ENCODE measurements at regions not wholly inside any gene's neighbourhood (a gene's known extent, or its start where the extent isn't known, plus 50 kb on each side); places are given as distances from the start of the nearest gene placed in this dataset.

GRCh38 chr4:123545667-123546572 lies 149.3 kb downstream of the SPRY1 start:
- DNase-seq: no peak

- DNase-seq: no peak
Measured at GRCh38 chr4:123546573-123547060, 150.0 kb downstream of the SPRY1 start.

- DNase-seq: no peak
Measured at GRCh38 chr4:123547216-123548165, 150.9 kb downstream of the SPRY1 start.

- DNase-seq: no peak
Measured at GRCh38 chr4:123553279-123553678, 156.7 kb downstream of the SPRY1 start.

- DNase-seq: no peak
Measured at GRCh38 chr4:123553733-123554637, 157.4 kb downstream of the SPRY1 start.

DNA sequence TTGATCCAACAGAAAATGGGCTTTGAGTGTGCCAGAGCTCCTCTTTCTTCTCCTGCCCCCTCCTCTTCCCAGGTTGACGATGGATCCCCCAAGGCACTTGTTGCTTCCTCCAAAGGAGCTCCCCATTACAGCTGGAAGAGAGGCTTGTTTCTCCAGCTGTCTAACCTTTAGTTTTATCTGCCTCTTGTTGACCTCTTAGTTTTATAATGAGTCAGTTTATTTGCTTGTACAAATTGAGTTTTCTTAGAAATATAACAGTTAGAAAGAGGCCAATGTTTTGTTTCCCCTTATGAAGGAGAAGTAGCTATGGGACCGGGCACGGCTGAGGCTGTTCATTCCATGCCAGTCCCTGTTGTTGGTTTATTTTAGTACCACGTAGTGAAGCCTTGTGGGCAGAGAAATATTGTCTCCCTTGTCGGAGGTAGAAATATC lies 158.2 kb downstream of the SPRY1 start:
- DNase-seq: no peak

DNA sequence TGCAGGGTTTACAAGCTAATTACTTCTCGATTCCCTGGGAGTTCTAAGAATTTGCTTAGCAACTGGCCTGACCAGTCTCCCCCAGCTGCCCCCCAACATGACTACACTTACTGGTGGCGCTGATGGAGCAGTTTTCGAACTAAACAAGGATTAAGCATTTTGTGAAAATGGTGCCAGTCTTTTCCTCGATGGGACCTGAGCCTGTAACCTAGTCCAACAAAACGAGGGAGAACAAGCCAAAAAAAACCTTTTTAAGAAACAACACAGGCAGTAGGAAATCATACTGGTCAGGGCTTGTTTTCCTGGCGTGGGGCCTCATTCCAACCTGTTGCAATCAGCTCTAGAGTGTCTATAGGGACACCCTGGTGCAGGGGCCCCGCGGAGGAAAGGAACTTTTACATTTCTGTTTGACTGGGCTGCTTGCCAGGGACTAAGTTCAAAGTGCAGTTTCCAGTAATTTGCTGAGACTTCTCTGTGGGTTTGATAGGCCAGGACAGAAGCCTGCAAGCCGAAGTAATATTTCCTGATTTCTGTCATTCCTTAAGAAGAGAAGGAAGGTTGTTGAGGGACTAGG lies 158.7 kb downstream of the SPRY1 start:
- no peak for DNase-seq

- DNase-seq: no peak
Measured at GRCh38 chr4:123555807-123556273, 159.2 kb downstream of the SPRY1 start.

DNA sequence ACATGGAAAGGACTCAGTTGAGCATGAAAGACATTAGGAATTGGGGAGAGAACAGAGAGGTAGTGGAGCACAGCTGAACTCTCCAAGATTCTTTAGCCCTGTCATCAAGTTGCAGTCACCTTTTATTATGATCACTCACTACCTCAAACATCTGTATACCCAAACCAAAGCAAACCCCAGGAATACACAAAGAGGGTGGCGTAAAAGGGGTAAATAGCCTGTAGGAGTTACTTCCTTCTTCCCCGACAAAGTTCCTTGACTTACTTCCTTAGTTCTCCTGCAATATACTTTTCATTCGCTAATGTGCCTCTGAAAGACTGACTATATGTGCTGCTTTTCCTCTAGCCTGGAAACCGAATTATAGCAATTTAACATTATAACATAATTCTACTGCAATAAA lies 159.9 kb downstream of the SPRY1 start:
- no peak for DNase-seq

DNA sequence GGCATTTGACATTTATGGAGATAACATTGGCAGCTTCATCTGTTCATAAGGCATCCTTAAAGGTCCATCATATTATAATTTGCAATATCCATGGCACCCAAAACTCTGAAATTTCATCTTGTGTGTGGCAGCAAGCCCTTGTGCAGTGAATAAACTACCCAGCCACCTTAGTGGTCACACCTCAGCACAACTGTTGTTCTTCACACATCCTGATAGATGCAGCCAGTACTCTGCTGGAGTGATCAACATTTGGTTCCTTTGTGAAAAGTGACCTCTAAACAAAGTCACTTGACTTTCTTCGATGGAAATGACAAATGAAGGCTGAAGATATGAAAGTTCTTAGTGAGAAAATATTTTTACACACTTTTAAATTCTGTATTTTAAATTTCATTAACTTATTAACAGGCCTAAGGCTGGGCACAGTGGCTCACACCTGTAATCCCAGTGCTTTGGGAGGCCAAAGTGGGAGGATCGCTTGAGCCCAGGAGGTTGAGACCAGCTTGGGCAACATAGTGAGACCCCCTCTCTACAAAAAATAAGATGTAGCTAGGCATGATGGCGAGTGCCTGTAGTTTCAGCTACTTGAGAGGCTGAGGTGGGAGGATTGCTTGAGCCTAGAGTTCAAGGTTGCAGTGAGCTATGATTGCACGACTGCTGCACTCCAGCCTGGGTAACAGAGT lies 161.4 kb downstream of the SPRY1 start:
- DNase-seq: no peak

GRCh38 chr4:123558865-123559264 lies 162.3 kb downstream of the SPRY1 start:
- no peak for DNase-seq

GRCh38 chr4:123559955-123560871 lies 163.6 kb downstream of the SPRY1 start:
- DNase-seq: no peak

DNA sequence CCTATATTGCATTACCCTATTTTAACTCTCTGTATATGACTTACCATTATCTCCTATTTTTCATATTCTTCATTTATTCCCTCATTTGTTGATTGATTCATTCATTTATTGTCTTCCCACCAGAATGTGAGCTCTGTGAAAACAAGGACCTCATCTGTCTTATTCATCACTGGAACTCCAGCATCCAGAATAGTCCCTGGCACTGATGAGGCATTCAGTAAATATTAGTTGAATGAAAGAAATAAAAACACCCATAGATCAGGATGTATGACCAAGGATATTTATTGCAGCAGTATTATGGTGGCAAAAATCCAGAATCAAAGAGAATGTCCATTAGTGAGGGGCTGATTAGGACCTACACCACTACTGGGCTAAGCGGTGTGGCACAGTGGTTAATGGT lies 164.9 kb downstream of the SPRY1 start:
- no peak for DNase-seq

DNA sequence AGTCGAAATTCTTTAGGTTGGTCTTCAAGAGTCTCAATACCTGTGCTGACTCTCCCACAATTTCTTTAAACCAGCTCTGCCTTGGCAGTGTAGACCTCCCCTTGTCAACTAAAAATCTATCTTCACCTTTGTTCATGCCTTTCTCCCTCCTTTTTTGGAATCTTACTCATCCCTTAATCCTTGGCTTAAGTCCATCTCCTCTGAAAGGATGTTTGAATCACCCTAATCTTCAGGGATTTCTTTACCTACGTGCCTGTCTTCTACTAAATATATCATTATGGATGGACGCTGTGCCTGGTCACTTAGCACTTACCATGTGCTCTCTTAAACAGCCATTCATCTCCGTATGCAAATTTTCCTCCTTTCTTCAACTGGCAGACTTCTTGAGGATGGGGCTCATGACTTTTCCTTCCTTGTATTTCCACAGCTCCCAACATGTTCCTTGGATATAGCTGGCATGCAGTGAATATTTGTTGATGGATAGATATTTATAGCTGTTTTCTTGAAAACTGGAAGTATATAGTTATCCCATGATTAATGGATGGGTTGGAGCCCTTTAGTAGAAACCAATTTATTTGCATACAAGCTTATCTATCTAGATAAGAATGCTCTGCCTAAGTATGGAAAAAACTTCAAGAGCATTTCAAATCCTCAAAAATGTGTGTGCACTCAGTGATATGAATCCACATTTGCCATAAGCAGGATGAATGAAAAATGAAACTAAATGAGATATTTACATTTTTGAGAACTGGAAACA lies 166.6 kb downstream of the SPRY1 start:
- DNase-seq: no peak

DNA sequence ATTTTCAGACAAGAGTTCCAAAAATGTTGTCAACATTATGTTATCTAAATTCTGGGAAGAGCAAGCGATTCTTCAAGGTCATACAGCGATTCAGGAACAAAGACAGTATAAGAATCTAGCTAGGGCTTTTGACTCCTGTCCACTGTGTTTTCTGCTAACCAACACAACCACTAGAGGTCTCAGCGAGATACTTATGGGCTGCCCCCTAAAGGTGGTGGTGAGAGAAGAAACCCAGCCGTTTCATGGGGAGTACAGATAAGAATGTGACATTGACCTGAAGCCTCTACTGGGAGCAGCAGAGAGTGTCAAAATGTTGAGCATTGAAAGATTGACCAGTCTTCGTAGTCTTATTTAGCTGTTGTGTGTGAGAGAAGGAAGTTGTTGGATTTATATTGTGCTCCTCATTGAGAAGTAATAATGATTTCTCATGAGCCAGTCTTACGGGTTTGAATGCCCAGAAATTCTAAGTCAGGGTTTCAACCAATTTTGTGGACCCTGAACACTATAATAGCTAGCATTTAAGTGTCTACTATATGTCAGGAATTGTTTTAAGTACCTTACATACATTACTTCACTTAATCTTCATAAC lies 168.3 kb downstream of the SPRY1 start:
- DNase-seq: peak; percentile 26

DNA sequence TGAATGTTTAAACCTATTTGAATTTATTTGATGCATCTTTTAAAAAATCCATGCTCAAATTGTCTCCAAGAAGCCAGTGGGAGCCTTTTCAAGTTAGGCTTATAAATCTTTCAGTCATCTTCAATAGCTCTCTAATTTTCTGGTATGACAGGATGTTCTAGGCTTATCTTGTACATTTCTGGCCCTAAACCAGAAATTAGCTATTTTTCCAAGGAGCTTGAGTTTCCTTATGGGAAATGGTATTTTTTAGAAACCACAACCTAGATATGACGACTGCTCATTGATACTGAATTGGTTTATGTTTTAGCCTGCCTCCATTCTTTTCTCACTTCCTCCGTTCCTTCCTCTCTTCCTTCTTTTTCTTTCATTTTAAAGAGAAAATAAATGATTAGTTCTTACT lies 172.3 kb downstream of the SPRY1 start:
- DNase-seq: no peak

- DNase-seq: no peak
Measured at GRCh38 chr4:123569541-123569940, 172.9 kb downstream of the SPRY1 start.

DNA sequence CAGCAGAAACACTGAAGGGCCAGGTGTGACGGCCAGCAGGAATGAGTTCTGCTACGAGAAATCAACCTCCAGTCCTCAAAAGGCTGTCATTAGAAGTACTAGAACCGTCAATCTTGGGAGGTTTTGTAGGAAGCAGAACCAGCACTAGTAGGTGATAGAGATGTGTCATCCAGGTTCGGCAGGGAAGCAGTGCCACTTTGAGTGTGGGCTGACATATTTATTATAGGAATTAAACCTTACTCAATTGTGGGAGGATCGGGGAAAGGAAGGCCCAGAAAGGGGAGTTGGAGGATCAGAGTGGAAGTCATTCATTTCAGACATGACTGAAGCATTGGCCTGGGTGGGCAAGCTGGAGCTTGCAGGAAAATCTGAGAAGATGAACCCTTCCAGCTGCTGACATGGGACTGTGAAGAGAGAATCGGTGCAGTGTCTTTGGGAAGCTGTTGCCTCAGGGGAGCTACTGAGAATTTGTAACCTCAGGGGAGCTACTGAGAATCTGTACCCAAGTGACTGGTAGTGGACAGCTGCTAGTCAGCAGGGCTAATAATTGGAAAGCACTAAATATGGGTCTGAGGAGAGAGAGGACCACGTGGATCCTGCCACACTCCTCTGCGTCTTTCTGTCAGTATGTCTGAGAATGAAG lies 177.4 kb downstream of the SPRY1 start:
- no peak for DNase-seq

Measured in SHP77 treated with DMSO at 0.1 percent for 48 hours (cell line).